DND-41 (cell line): ENCODE measurements at regions not wholly inside any gene's neighbourhood (a gene's known extent, or its start where the extent isn't known, plus 50 kb on each side); places are given as distances from the start of the nearest gene placed in this dataset.

ENCODE experiments used
- ATAC-seq: fragments of 200-7000 bp; cut with Tn5 transposase; 3 replicates; pipeline ENCODE4 v1.9.1; 2021; ENCODE audit warnings: low read depth; ENCODE audit not compliant: insufficient read depth
- DNase-seq: peaks from one replicate; pipeline ENCODE4 v3.0.0-alpha.2; 2020
- H2AFZ ChIP-seq: 2 replicates; pipeline ENCODE4 v1.6.0; 2012; ENCODE audit warnings: low read depth, low read length
- H3K27ac ChIP-seq: 2 replicates; pipeline ENCODE4 v1.5.1; 2012; ENCODE audit warnings: low read length, inconsistent platforms
- H3K27me3 ChIP-seq: fragments of 200-600 bp; sonication (generic); 2 replicates; pipeline ENCODE4 v1.6.0; 2012; ENCODE audit warnings: low read length, mild to moderate bottlenecking, inconsistent platforms; ENCODE audit not compliant: insufficient read depth, poor library complexity
- H3K36me3 ChIP-seq: 2 replicates; pipeline ENCODE4 v1.5.1; 2012; ENCODE audit warnings: low read length, inconsistent platforms; ENCODE audit not compliant: insufficient read depth
- H3K4me1 ChIP-seq: 2 replicates; pipeline ENCODE4 v1.5.1; 2012; ENCODE audit warnings: mild to moderate bottlenecking, low read length; ENCODE audit not compliant: insufficient read depth
- H3K4me2 ChIP-seq: 2 replicates; pipeline ENCODE4 v1.6.0; 2012; ENCODE audit warnings: mild to moderate bottlenecking, moderate library complexity, low read length, inconsistent platforms; ENCODE audit not compliant: insufficient read depth
- H3K4me3 ChIP-seq, 2 experiments: fragments of 200-600 bp in 1 of 2; shearing (Covaris generic) in 1 of 2; 2 replicates each; pipeline ENCODE4 v1.5.1; 2012 to 2016; ENCODE audit warnings: inconsistent platforms in 2 of 2, low read length in 2 of 2, mild to moderate bottlenecking in 2 of 2, low read depth in 1 of 2, moderate library complexity in 1 of 2
- H3K79me2 ChIP-seq: 2 replicates; pipeline ENCODE4 v1.6.0; 2012; ENCODE audit warnings: low read length, inconsistent platforms; ENCODE audit not compliant: insufficient read depth
- H3K9ac ChIP-seq: 2 replicates; pipeline ENCODE4 v1.6.0; 2012; ENCODE audit warnings: low read depth, mild to moderate bottlenecking, inconsistent platforms, low read length, moderate library complexity
- H3K9me3 ChIP-seq: 2 replicates; pipeline ENCODE4 v1.5.1; 2012; ENCODE audit warnings: low read length, moderate library complexity, mild to moderate bottlenecking, inconsistent platforms; ENCODE audit not compliant: insufficient read depth, severe bottlenecking
- H4K20me1 ChIP-seq: 2 replicates; pipeline ENCODE4 v1.6.0; 2012; ENCODE audit warnings: low read length; ENCODE audit not compliant: insufficient read depth
- EZH2 ChIP-seq: IDR thresholded peaks from 3 replicates; pipeline ENCODE4 v1.6.1; 2012; ENCODE audit warnings: borderline replicate concordance, low read depth, mild to moderate bottlenecking, moderate library complexity, low read length, inconsistent platforms; ENCODE audit not compliant: severe bottlenecking
- TF ChIP-seq, protein P1 (sequence below): IDR thresholded peaks from 2 replicates; pipeline ENCODE4 v1.5.1; 2012; ENCODE audit warnings: borderline replicate concordance, low read length, moderate library complexity, mild to moderate bottlenecking; ENCODE audit not compliant: poor library complexity, severe bottlenecking; ENCODE audit errors: extremely low read depth

DNA sequence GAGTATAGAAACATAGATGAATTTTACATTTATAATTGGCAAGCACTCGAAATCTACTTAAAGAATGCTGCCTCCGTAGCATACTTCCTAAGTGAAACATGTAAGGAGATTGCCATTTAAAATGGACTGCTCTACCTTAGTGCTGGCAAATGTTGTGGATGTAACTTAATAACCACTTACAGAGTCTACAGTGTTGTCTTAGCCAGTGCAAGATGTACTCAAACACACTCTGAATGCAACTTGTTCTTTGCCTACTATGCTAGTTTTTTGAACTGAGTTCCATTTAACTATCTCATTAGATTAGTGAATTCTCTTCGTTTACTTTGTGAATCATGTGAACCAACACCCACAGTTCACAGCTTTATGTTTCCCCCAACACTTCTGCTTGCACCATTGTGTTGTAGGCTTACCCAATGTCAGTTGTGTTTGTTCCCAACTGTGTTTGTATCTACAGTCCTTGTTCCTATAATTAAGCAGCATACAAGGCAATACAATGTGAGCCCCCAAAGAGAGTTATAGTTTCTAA lies 345.5 kb upstream of the LYPLAL1 start:
- no peak for ATAC-seq
- TF ChIP-seq, protein P1, sequence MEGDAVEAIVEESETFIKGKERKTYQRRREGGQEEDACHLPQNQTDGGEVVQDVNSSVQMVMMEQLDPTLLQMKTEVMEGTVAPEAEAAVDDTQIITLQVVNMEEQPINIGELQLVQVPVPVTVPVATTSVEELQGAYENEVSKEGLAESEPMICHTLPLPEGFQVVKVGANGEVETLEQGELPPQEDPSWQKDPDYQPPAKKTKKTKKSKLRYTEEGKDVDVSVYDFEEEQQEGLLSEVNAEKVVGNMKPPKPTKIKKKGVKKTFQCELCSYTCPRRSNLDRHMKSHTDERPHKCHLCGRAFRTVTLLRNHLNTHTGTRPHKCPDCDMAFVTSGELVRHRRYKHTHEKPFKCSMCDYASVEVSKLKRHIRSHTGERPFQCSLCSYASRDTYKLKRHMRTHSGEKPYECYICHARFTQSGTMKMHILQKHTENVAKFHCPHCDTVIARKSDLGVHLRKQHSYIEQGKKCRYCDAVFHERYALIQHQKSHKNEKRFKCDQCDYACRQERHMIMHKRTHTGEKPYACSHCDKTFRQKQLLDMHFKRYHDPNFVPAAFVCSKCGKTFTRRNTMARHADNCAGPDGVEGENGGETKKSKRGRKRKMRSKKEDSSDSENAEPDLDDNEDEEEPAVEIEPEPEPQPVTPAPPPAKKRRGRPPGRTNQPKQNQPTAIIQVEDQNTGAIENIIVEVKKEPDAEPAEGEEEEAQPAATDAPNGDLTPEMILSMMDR, result no peak
- TF ChIP-seq EZH2, result no peak
- H3K9ac ChIP-seq, result no peak overlapping the region

DNA sequence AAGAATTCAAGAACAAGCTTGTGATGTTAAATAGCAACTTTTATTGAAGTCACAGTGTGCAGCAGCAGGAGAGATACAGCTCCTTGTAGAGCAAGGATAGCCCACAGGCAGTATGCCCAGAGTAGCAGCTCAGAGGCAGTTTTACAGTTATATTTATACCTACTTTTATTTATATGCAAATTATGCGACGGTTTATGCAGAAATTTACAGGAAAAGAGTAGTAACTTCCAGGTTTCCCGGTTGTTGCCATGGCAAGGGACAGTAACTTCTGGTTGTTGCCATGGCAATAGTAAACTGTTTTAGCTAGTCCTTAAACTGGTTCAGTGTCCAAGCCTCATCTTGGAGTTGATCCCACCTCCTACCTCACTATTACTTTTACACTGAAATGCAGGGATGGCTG lies 344.6 kb upstream of the LYPLAL1 start:
- H3K36me3 ChIP-seq, result no peaks in the 10 kb centered on the region
- H3K9ac ChIP-seq, result no peak overlapping the region
- H3K4me1 ChIP-seq, result no peaks in the 10 kb centered on the region
- no peak overlapping the region for H3K27ac ChIP-seq
- H3K9me3 ChIP-seq, result no peaks in the 10 kb centered on the region
- H3K4me3 ChIP-seq, result no peak overlapping the region
- H2AFZ ChIP-seq, result no peak overlapping the region
- no peaks in the 10 kb centered on the region for H3K79me2 ChIP-seq
- TF ChIP-seq, protein P1, result no peak
- no peak for TF ChIP-seq EZH2
- ATAC-seq (no peak), DNase-seq (no peak)
- H3K4me2 ChIP-seq, result no peak overlapping the region
- no peaks in the 10 kb centered on the region for H4K20me1 ChIP-seq
- no peaks in the 10 kb centered on the region for H3K27me3 ChIP-seq

More for the DNA sequence above, 345.5 kb upstream of the LYPLAL1 start:
- H3K4me3 ChIP-seq, result no peak overlapping the region
- no peaks in the 10 kb centered on the region for H3K4me1 ChIP-seq
- no peak overlapping the region for H2AFZ ChIP-seq
- H3K9me3 ChIP-seq, result no peaks in the 10 kb centered on the region
- no peaks in the 10 kb centered on the region for H3K79me2 ChIP-seq
- H3K27ac ChIP-seq, result no peak overlapping the region
- no peak for DNase-seq
- no peaks in the 10 kb centered on the region for H4K20me1 ChIP-seq
- no peak overlapping the region for H3K4me2 ChIP-seq
- no peaks in the 10 kb centered on the region for H3K27me3 ChIP-seq
- no peaks in the 10 kb centered on the region for H3K36me3 ChIP-seq

DNA sequence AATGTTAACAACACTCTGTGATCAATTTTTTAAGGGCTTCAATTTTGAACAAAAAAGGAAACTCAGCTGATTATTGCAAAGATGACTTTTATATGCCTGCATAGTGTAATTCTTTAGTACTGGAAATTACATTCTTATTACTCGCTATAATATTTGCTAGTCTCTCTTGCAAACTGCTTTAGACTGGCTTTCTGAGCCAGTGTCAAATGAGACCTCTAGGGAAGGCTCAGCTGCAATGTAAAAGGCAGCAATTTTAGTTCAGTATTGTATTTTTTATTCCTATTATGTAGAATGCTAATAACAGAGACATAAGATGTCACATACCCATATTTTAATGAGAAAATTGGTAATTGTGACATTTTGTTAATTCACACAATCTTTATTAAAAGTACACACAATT lies 338.1 kb upstream of the LYPLAL1 start:
- no peaks in the 10 kb centered on the region for H3K9me3 ChIP-seq
- no peaks in the 10 kb centered on the region for H3K36me3 ChIP-seq
- no peak overlapping the region for H3K4me2 ChIP-seq
- no peak for DNase-seq
- no peaks in the 10 kb centered on the region for H3K27me3 ChIP-seq
- no peak overlapping the region for H3K4me3 ChIP-seq
- no peak overlapping the region for H3K27ac ChIP-seq
- H3K79me2 ChIP-seq, result no peaks in the 10 kb centered on the region
- no peaks in the 10 kb centered on the region for H4K20me1 ChIP-seq
- H3K4me1 ChIP-seq, result no peaks in the 10 kb centered on the region
- no peak overlapping the region for H3K9ac ChIP-seq
- TF ChIP-seq EZH2, result no peak
- TF ChIP-seq, protein P1, result no peak
- ATAC-seq, result no peak
- no peak overlapping the region for H2AFZ ChIP-seq

DNA sequence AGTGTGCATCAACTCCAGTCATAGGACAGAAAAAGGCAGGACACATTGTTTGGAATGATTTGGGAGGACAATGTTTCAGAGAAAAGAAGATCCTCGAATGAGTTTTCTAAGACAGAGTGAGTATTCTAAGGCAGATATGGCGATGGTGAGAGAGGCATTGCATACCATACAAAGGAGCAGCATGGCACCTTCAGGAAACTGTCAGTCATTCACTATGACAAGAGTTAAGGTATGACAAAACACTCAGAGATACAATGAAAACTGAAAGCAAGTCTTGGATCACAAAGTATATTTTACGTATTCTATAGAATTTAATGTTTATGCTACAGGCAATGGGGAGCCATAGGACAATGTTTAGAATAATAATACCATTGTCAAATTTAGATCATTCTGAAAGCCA lies 337.4 kb upstream of the LYPLAL1 start:
- Histone ChIP-seq H3K27me3 (no peaks in the 10 kb centered on the region), H3K9me3 (no peaks in the 10 kb centered on the region), H3K9ac (no peak overlapping the region), H3K79me2 (no peaks in the 10 kb centered on the region), H3K36me3 (no peaks in the 10 kb centered on the region), H3K4me3 (no peak overlapping the region), H3K4me2 (no peak overlapping the region), H2AFZ (no peak overlapping the region), H4K20me1 (no peaks in the 10 kb centered on the region), H3K4me1 (no peaks in the 10 kb centered on the region), H3K27ac (no peak overlapping the region)
- ATAC-seq (no peak), DNase-seq (no peak)
- TF ChIP-seq EZH2, result no peak
- TF ChIP-seq, protein P1, result no peak
